MCF 10A (cell line): ENCODE measurements at regions not wholly inside any gene's neighbourhood (a gene's known extent, or its start where the extent isn't known, plus 50 kb on each side); places are given as distances from the start of the nearest gene placed in this dataset.

Experiments used
- BruUV-seq: library from RNA; stranded (reverse); fragments of 400-500 nt; replicated peaks from 2 replicates; lab custom pipeline; 2021; lab: Mats Ljungman, UMichigan
- CTCF ChIA-PET: fragments of 300-600 bp; sonication (Branson Sonifier 250); formaldehyde crosslinking; extraction: SDS; loops from one replicate; lab custom pipeline; 2021; ENCODE audit warnings: antibody characterized with exemption, inconsistent platforms; lab: Yijun Ruan, JAX
- POLR2A ChIA-PET: fragments of 300-600, 350-650 bp; sonication (Branson Sonifier 250); formaldehyde crosslinking; extraction: SDS; loops from one replicate; lab custom pipeline; 2020; ENCODE audit warnings: antibody characterized with exemption, inconsistent platforms; lab: Yijun Ruan, JAX
- DNase-seq: peaks from one replicate; pipeline ENCODE4 v3.0.0-alpha.2; 2018; ENCODE audit not compliant: unreplicated experiment
- H3K27ac Mint-ChIP-seq: one replicate; pipeline ENCODE4 v1.8.0; 2022; ENCODE audit warnings: mild to moderate bottlenecking, low read depth, mixed read lengths; ENCODE audit not compliant: unreplicated experiment
- H3K27me3 Mint-ChIP-seq: one replicate; pipeline ENCODE4 v1.8.0; 2022; ENCODE audit warnings: mixed read lengths; ENCODE audit not compliant: insufficient read depth, unreplicated experiment
- H3K36me3 Mint-ChIP-seq: one replicate; pipeline ENCODE4 v1.8.0; 2022; ENCODE audit warnings: mild to moderate bottlenecking, moderate library complexity, mixed read lengths; ENCODE audit not compliant: insufficient read depth, unreplicated experiment
- H3K4me1 Mint-ChIP-seq: one replicate; pipeline ENCODE4 v1.8.0; 2022; ENCODE audit warnings: mixed read lengths; ENCODE audit not compliant: insufficient read depth, unreplicated experiment
- H3K4me3 Mint-ChIP-seq: one replicate; pipeline ENCODE4 v1.8.0; 2022; ENCODE audit warnings: mild to moderate bottlenecking, moderate library complexity, mixed read lengths; ENCODE audit not compliant: unreplicated experiment
- H3K9me3 Mint-ChIP-seq: one replicate; pipeline ENCODE4 v1.8.0; 2022; ENCODE audit warnings: mixed read lengths; ENCODE audit not compliant: unreplicated experiment
- CTCF ChIP-seq: fragments of 200-600 bp; IDR thresholded peaks from one replicate; pipeline ENCODE4 v1.8.0; 2022; ENCODE audit warnings: antibody characterized with exemption, mild to moderate bottlenecking; ENCODE audit not compliant: unreplicated experiment
- intact Hi-C: fragments of 100-400 bp; cut with micrococcal nuclease; formaldehyde crosslinking; loops from 2 replicates; pipeline ENCODE4 v1.14.1; 2022

GRCh38 chr21:23822760-23823159 lies 1784.5 kb downstream of the MRPL39 start:
- no TSS peak for BruUV-seq

GRCh38 chr21:23817337-23817736 lies 1789.9 kb downstream of the MRPL39 start:
- Mint-ChIP-seq H3K4me1 (peaks cover 14% of the 10 kb centered on the region), H3K4me3 (no peak overlapping the region), H3K36me3 (no peaks in the 10 kb centered on the region), H3K27me3 (no peaks in the 10 kb centered on the region), H3K9me3 (peaks cover 14% of the 10 kb centered on the region), H3K27ac (no peak overlapping the region)
- ChIA-PET POLR2A (no interaction called here), CTCF (interaction anchor here (0.6 kb wide), 1 partner anchor 1310 kb away, joined by 3 read pairs; no protein-coding TSS in a partner anchor)
- intact Hi-C loops, result no loop called here
- no peak for DNase-seq
- no TSS peak for BruUV-seq
- no peak for TF ChIP-seq CTCF

More at GRCh38 chr21:23822760-23823159, 1784.5 kb downstream of the MRPL39 start:
- Mint-ChIP-seq H3K36me3 (no peaks in the 10 kb centered on the region), H3K9me3 (peaks cover 7% of the 10 kb centered on the region), H3K27me3 (no peaks in the 10 kb centered on the region), H3K4me1 (no peaks in the 10 kb centered on the region), H3K27ac (no peak overlapping the region), H3K4me3 (no peak overlapping the region)
- no peak for TF ChIP-seq CTCF
- ChIA-PET POLR2A (no interaction called here), CTCF (interaction anchor here (0.6 to 0.7 kb wide), 2 partner anchors 483 to 1677 kb away, joined by 3 read pairs; no protein-coding TSS in a partner anchor)
- intact Hi-C loops, result no loop called here
- DNase-seq, result no peak

GRCh38 chr21:23812485-23812884 lies 1794.8 kb downstream of the MRPL39 start:
- no peak for TF ChIP-seq CTCF
- Mint-ChIP-seq H3K4me1 (peaks cover 15% of the 10 kb centered on the region), H3K36me3 (no peaks in the 10 kb centered on the region), H3K27ac (no peak overlapping the region), H3K4me3 (no peak overlapping the region), H3K9me3 (peaks cover 14% of the 10 kb centered on the region), H3K27me3 (no peaks in the 10 kb centered on the region)
- intact Hi-C loops, result no loop called here
- CTCF ChIA-PET, result no interaction called here
- POLR2A ChIA-PET, result no interaction called here
- BruUV-seq, result no TSS peak
- DNase-seq, result no peak

GRCh38 chr21:23811805-23812204 lies 1795.5 kb downstream of the MRPL39 start:
- ChIA-PET CTCF (interaction anchor here (0.5 to 0.6 kb wide), 2 partner anchors 926 to 1586 kb away, joined by 3 read pairs; no protein-coding TSS in a partner anchor), POLR2A (no interaction called here)
- Mint-ChIP-seq H3K27me3 (no peaks in the 10 kb centered on the region), H3K36me3 (no peaks in the 10 kb centered on the region), H3K27ac (no peak overlapping the region), H3K4me1 (peaks cover 15% of the 10 kb centered on the region), H3K9me3 (peaks cover 14% of the 10 kb centered on the region), H3K4me3 (no peak overlapping the region)
- no peak for TF ChIP-seq CTCF
- DNase-seq, result no peak
- intact Hi-C loops, result no loop called here
- no TSS peak for BruUV-seq
